HCT116 (cell line): ENCODE measurements at regions not wholly inside any gene's neighbourhood (a gene's known extent, or its start where the extent isn't known, plus 50 kb on each side); places are given as distances from the start of the nearest gene placed in this dataset.

Experiments
- ATAC-seq: fragments of 200-7000 bp; cut with Tn5 transposase; 2 replicates; pipeline ENCODE4 v1.9.1; 2020; ENCODE audit warnings: mild to moderate bottlenecking, moderate library complexity
- BruUV-seq: library from RNA; stranded (reverse); fragments of 400-500 nt; replicated peaks from 2 replicates; lab custom pipeline; 2021; lab: Mats Ljungman, UMichigan
- CTCF ChIA-PET: fragments of 300-600 bp; sonication (Branson Sonifier 250); formaldehyde crosslinking; loops from one replicate; lab custom pipeline; 2021; ENCODE audit warnings: antibody characterized with exemption; lab: Charles Lee
- POLR2A ChIA-PET: fragments of 300-600, 350-600 bp; sonication (Branson Sonifier 250); formaldehyde crosslinking; loops from one replicate; lab custom pipeline; 2021; ENCODE audit warnings: antibody characterized with exemption; lab: Charles Lee
- RAD21 ChIA-PET, 2 experiments: fragments of 300-600 bp; sonication (Branson Sonifier 250); formaldehyde crosslinking; loops; one replicate each; lab custom pipeline; 2023; ENCODE audit warnings: low total read pairs in 2 of 2; ENCODE audit not compliant: uncharacterized antibody in 2 of 2, unreplicated experiment in 2 of 2, low non-redundant PET in 1 of 2; lab: Charles Lee
- DNase-seq: peaks from one replicate; pipeline ENCODE4 v3.0.0-alpha.2; 2010; ENCODE audit warnings: low read depth, low spot score
- H2AFZ ChIP-seq: fragments of 200-600 bp; shearing (Covaris generic), sonication (generic); 2 replicates; pipeline ENCODE4 v1.6.1; 2017; ENCODE audit warnings: low read depth, mixed run types, mixed read lengths, antibody characterized with exemption, low read length; ENCODE audit not compliant: poor library complexity, severe bottlenecking
- H3K27ac ChIP-seq: 2 replicates; pipeline ENCODE4 v1.5.1; 2012; ENCODE audit warnings: low read depth, low read length
- H3K27me3 ChIP-seq: fragments of 200-600 bp; sonication (generic); 2 replicates; pipeline ENCODE4 v1.6.1; 2016; ENCODE audit warnings: mixed run types, low read length, mixed read lengths; ENCODE audit not compliant: insufficient read depth
- H3K36me3 ChIP-seq, 2 experiments: fragments of 200-500 bp in 1 of 2; fragments of 200-600 bp in 1 of 2; sonication (Bioruptor generic) in 1 of 2; sonication (generic) in 1 of 2; 2 replicates each; pipeline versions ENCODE4 v1.5.1 to v1.6.1; 2014 to 2016; ENCODE audit warnings: low read length in 2 of 2, inconsistent platforms in 1 of 2, mixed read lengths in 1 of 2, mixed run types in 1 of 2; ENCODE audit not compliant: insufficient read depth in 2 of 2, control insufficient read depth in 1 of 2
- H3K4me1 ChIP-seq, 2 experiments: fragments of 200-600 bp in 1 of 2; sonication (generic) in 1 of 2; 2 replicates each; pipeline versions ENCODE4 v1.5.1 to v1.6.1; 2012 to 2017; ENCODE audit warnings: low read length in 2 of 2, inconsistent platforms in 1 of 2, mild to moderate bottlenecking in 1 of 2, mixed read lengths in 1 of 2, mixed run types in 1 of 2, moderate library complexity in 1 of 2; ENCODE audit not compliant: insufficient read depth in 2 of 2, control insufficient read depth in 1 of 2
- H3K4me2 ChIP-seq: fragments of 200-600 bp; sonication (generic); 2 replicates; pipeline ENCODE4 v1.6.1; 2017; ENCODE audit warnings: mixed run types, low read length, mixed read lengths
- H3K4me3 ChIP-seq, 2 experiments: fragments of 200-600 bp in 1 of 2; sonication (generic) in 1 of 2; replicated peaks in 1 of 2; 2 replicates each; pipeline ENCODE4 v1.5.1; 2011 to 2016; ENCODE audit warnings: low read length in 2 of 2, control low read depth in 1 of 2, low read depth in 1 of 2, mild to moderate bottlenecking in 1 of 2, mixed read lengths in 1 of 2, mixed run types in 1 of 2
- H3K79me2 ChIP-seq: fragments of 200-600 bp; sonication (generic); 2 replicates; pipeline ENCODE4 v1.6.1; 2017; ENCODE audit warnings: mild to moderate bottlenecking, mixed run types, low read length, moderate library complexity, mixed read lengths; ENCODE audit not compliant: insufficient read depth
- H3K9ac ChIP-seq: fragments of 200-600 bp; sonication (generic); 2 replicates; pipeline ENCODE4 v1.6.1; 2016; ENCODE audit warnings: low read length, mixed read lengths
- H3K9me2 ChIP-seq: fragments of 200-600 bp; sonication (generic), shearing (Covaris generic); 2 replicates; pipeline ENCODE4 v1.6.1; 2017; ENCODE audit warnings: mixed run types, mild to moderate bottlenecking, moderate library complexity; ENCODE audit not compliant: insufficient read depth
- H3K9me3 ChIP-seq, 2 experiments: fragments of 200-500 bp in 1 of 2; fragments of 200-600 bp in 1 of 2; sonication (Bioruptor generic) in 1 of 2; sonication (generic) in 1 of 2; 2 replicates each; pipeline ENCODE4 v1.6.1; 2014 to 2017; ENCODE audit warnings: low read length in 2 of 2, mixed read lengths in 2 of 2, inconsistent platforms in 1 of 2, low read depth in 1 of 2, mild to moderate bottlenecking in 1 of 2, mixed run types in 1 of 2, moderate library complexity in 1 of 2; ENCODE audit not compliant: control insufficient read depth in 1 of 2, insufficient read depth in 1 of 2
- H4K20me1 ChIP-seq: fragments of 200-600 bp; sonication (generic), shearing (Covaris generic); 2 replicates; pipeline ENCODE4 v1.6.1; 2017; ENCODE audit warnings: mixed run types, mild to moderate bottlenecking, moderate library complexity; ENCODE audit not compliant: insufficient read depth
- ATF3 ChIP-seq: IDR thresholded peaks from 2 replicates; pipeline ENCODE4 v1.6.1; 2012
- CEBPB ChIP-seq: IDR thresholded peaks from 2 replicates; pipeline ENCODE4 v1.6.1; 2012; ENCODE audit warnings: low read depth
- EGR1 ChIP-seq: IDR thresholded peaks from 2 replicates; pipeline ENCODE4 v1.6.1; 2012; ENCODE audit warnings: low read depth
- ELF1 ChIP-seq: IDR thresholded peaks from 2 replicates; pipeline ENCODE4 v1.6.1; 2012; ENCODE audit warnings: low read depth, borderline replicate concordance
- EZH2 ChIP-seq: fragments of 200-600 bp; sonication (generic); IDR thresholded peaks from 2 replicates; pipeline ENCODE4 v1.6.1; 2017; ENCODE audit warnings: antibody characterized with exemption, mixed run types
- EZH2phosphoT487 ChIP-seq: fragments of 200-600 bp; IDR thresholded peaks from 2 replicates; pipeline ENCODE4 v1.6.1; 2018; ENCODE audit warnings: antibody characterized with exemption, borderline replicate concordance
- JUND ChIP-seq: IDR thresholded peaks from 2 replicates; pipeline ENCODE4 v1.6.1; 2012
- POLR2A ChIP-seq: IDR thresholded peaks from 2 replicates; pipeline ENCODE4 v1.7.0; 2011; ENCODE audit warnings: borderline replicate concordance; ENCODE audit not compliant: insufficient read depth, insufficient read length; ENCODE audit errors: extremely low read depth
- REST ChIP-seq: IDR thresholded peaks from 2 replicates; pipeline ENCODE4 v1.6.1; 2012; ENCODE audit warnings: low read depth
- YY1 ChIP-seq: IDR thresholded peaks from 2 replicates; pipeline ENCODE4 v1.6.1; 2011; ENCODE audit warnings: low read length, low read depth, moderate library complexity, mild to moderate bottlenecking; ENCODE audit not compliant: insufficient replicate concordance; ENCODE audit errors: extremely low read depth
- ZFX ChIP-seq: fragments of 450-650 bp; IDR thresholded peaks from 2 replicates; pipeline ENCODE4 v1.6.1; 2017
- ZNF274 ChIP-seq: fragments of 200-500 bp; sonication (Bioruptor generic); IDR thresholded peaks from 2 replicates; pipeline ENCODE4 v1.6.1; 2014; ENCODE audit warnings: mild to moderate bottlenecking, low read depth, low read length, inconsistent platforms
- intact Hi-C: fragments of 100-400 bp; cut with micrococcal nuclease; formaldehyde crosslinking; loops from 2 replicates; pipeline ENCODE4 v1.10.0; 2022
- TF ChIP-seq, protein P1 (sequence below), 3 experiments: fragments of 200-600 bp in 1 of 3; sonication (generic) in 1 of 3; IDR thresholded peaks in 2 of 3; conservative IDR thresholded peaks in 1 of 3; 2 replicates each; pipeline ENCODE4 v1.5.1; 2012 to 2017; ENCODE audit warnings: low read depth in 2 of 3, low read length in 2 of 3, antibody characterized with exemption in 1 of 3, borderline replicate concordance in 1 of 3, control low read depth in 1 of 3, mild to moderate bottlenecking in 1 of 3, mixed read lengths in 1 of 3, mixed run types in 1 of 3, moderate library complexity in 1 of 3; ENCODE audit not compliant: insufficient read depth in 1 of 3
- TF ChIP-seq, protein P2 (sequence below): IDR thresholded peaks from 2 replicates; pipeline ENCODE4 v1.6.1; 2012

GRCh38 chr2:187917535-187917934 is 363.3 kb upstream of the TFPI start:
- Histone ChIP-seq H3K4me2 (no peak overlapping the region), H3K4me3 (no peak overlapping the region), H3K9me3 (no peaks in the 10 kb centered on the region), H2AFZ (no peak overlapping the region), H3K27me3 (no peaks in the 10 kb centered on the region), H4K20me1 (no peaks in the 10 kb centered on the region), H3K9me2 (no peaks in the 10 kb centered on the region), H3K27ac (no peak overlapping the region), H3K36me3 (no peaks in the 10 kb centered on the region), H3K9ac (no peak overlapping the region), H3K79me2 (no peaks in the 10 kb centered on the region), H3K4me1 (no peaks in the 10 kb centered on the region)
- TF ChIP-seq REST: no peak
- no peak for TF ChIP-seq ZNF274
- no peak for TF ChIP-seq JUND
- no peak for TF ChIP-seq ELF1
- TF ChIP-seq CEBPB: no peak
- no peak for TF ChIP-seq YY1
- TF ChIP-seq, protein P1, sequence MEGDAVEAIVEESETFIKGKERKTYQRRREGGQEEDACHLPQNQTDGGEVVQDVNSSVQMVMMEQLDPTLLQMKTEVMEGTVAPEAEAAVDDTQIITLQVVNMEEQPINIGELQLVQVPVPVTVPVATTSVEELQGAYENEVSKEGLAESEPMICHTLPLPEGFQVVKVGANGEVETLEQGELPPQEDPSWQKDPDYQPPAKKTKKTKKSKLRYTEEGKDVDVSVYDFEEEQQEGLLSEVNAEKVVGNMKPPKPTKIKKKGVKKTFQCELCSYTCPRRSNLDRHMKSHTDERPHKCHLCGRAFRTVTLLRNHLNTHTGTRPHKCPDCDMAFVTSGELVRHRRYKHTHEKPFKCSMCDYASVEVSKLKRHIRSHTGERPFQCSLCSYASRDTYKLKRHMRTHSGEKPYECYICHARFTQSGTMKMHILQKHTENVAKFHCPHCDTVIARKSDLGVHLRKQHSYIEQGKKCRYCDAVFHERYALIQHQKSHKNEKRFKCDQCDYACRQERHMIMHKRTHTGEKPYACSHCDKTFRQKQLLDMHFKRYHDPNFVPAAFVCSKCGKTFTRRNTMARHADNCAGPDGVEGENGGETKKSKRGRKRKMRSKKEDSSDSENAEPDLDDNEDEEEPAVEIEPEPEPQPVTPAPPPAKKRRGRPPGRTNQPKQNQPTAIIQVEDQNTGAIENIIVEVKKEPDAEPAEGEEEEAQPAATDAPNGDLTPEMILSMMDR (IDR thresholded peaks at IDR 0.05 in 2 of 3, conservative IDR thresholded peaks at IDR 0.05 in 1 of 3; ENCODE audit: borderline replicate concordance in 1 of 3, insufficient read depth in 1 of 3, low read depth in 2 of 3, low read length in 2 of 3): no peak
- TF ChIP-seq, protein P2, sequence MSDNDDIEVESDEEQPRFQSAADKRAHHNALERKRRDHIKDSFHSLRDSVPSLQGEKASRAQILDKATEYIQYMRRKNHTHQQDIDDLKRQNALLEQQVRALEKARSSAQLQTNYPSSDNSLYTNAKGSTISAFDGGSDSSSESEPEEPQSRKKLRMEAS: no peak
- TF ChIP-seq ZFX: no peak
- no peak for TF ChIP-seq EGR1
- no peak for TF ChIP-seq POLR2A
- no peak for TF ChIP-seq ATF3
- no peak for TF ChIP-seq EZH2phosphoT487
- no peak for TF ChIP-seq EZH2
- no TSS peak for BruUV-seq
- intact Hi-C loops: no loop called here
- DNase-seq: no peak
- no peak for ATAC-seq
- ChIA-PET POLR2A (interaction anchor here (1.0 kb wide), 1 partner anchor 10 kb away, joined by 6 read pairs; no protein-coding TSS in a partner anchor), RAD21 (no interaction called here), CTCF (no interaction called here)
